ENCODE measurements at regions not wholly inside any gene's neighbourhood (a gene's known extent, or its start where the extent isn't known, plus 50 kb on each side); places are given as distances from the start of the nearest gene placed in this dataset.
"Not testable (repeated sequence)": the region's sequence is repeated elsewhere in the genome, so short reads cannot be mapped to it uniquely, and the experiment has no call there.

GRCh38 chr4:171229354-171229753 is 583.9 kb upstream of the GALNTL6 start:
- TF ChIP-seq CTCF (conservative IDR thresholded peaks at IDR 0.05; ENCODE audit: low read depth, low read length); EZH2 (IDR thresholded peaks at IDR 0.05; ENCODE audit: low read length, unreplicated experiment); EZH2phosphoT487 (IDR thresholded peaks at IDR 0.05; ENCODE audit: borderline replicate concordance, low read length): not testable (repeated sequence)
